ENCODE measurements at regions not wholly inside any gene's neighbourhood (a gene's known extent, or its start where the extent isn't known, plus 50 kb on each side); places are given as distances from the start of the nearest gene placed in this dataset.

- Histone ChIP-seq H3K9me3 (ENCODE audit: insufficient read depth in 2 of 2, low read depth in 1 of 2, low read length in 1 of 2) (peaks cover 0 to under 1% of the 10 kb centered on the region in 2 experiments; a peak in 1 of 4 replicates), H3K27ac (ENCODE audit: low read depth, low read length) (no peak overlapping the region), H3K23me2 (ENCODE audit: low read depth, low read length) (no peaks in the 10 kb centered on the region), H3K4ac (replicated peaks; ENCODE audit: insufficient read length, low read depth, low read length) (no peak overlapping the region), H2BK120ac (replicated peaks; ENCODE audit: low read depth, low read length) (no peak overlapping the region), H3K56ac (replicated peaks; ENCODE audit: insufficient read length, low read depth, low read length) (no peak overlapping the region), H2BK15ac (ENCODE audit: low read length) (no peak overlapping the region), H4K20me1 (replicated peaks in 1 of 2; ENCODE audit: control insufficient read depth in 1 of 2, insufficient read depth in 2 of 2, low read length in 2 of 2) (no peaks in the 10 kb centered on the region), H3K79me1 (ENCODE audit: low read depth, low read length) (no peaks in the 10 kb centered on the region), H4K5ac (ENCODE audit: insufficient read length, low read depth, low read length) (no peak overlapping the region), H3K23ac (ENCODE audit: insufficient read length) (no peak overlapping the region), H4K91ac (replicated peaks; ENCODE audit: insufficient read length, low read length) (no peak overlapping the region), H2BK5ac (ENCODE audit: low read depth, low read length) (no peak overlapping the region), H2AFZ (ENCODE audit: low read length) (no peak overlapping the region), H3K27me3 (replicated peaks in 1 of 4; ENCODE audit: control insufficient read depth in 3 of 4, extremely low read depth in 1 of 4, insufficient read depth in 3 of 4, low read length in 3 of 4) (no peaks in the 10 kb centered on the region), H2BK20ac (ENCODE audit: low read length) (no peak overlapping the region), H3K36me3 (ENCODE audit: control insufficient read depth in 2 of 4, insufficient read depth in 4 of 4, low read length in 3 of 4) (no peaks in the 10 kb centered on the region), H4K8ac (ENCODE audit: extremely low read depth, insufficient read depth, low read length) (no peak overlapping the region), H3K79me2 (ENCODE audit: control insufficient read depth in 1 of 2, insufficient read depth in 2 of 2, low read length in 2 of 2) (no peaks in the 10 kb centered on the region), H3K18ac (ENCODE audit: extremely low read depth, low read length) (no peak overlapping the region), H2BK12ac (ENCODE audit: low read depth, low read length) (no peak overlapping the region), H3K14ac (ENCODE audit: insufficient read length) (no peak overlapping the region), H2AK5ac (ENCODE audit: low read depth, low read length) (no peak overlapping the region), H3K4me1 (replicated peaks in 1 of 4; ENCODE audit: control insufficient read depth in 3 of 4, insufficient read depth in 4 of 4, low read length in 3 of 4) (peaks cover 0 to 6% (median 2%) of the 10 kb centered on the region in 4 experiments; a peak in 3 of 7 replicates), H3K4me3 (ENCODE audit: extremely low read depth in 1 of 4, insufficient read depth in 2 of 4, low read depth in 3 of 4, low read length in 4 of 4) (no peak overlapping the region), H3K4me2 (ENCODE audit: insufficient read depth in 1 of 2, low read depth in 2 of 2, low read length in 2 of 2) (no peak overlapping the region), H3K9ac (replicated peaks in 1 of 4; ENCODE audit: extremely low read depth in 1 of 4, low read depth in 3 of 4, low read length in 3 of 4) (no peak overlapping the region)
- ChIA-PET CTCF (ENCODE audit: partially characterized antibody) (interaction anchor here (0.6 kb wide), 1 partner anchor 74 kb away, joined by 3 read pairs; no protein-coding TSS in a partner anchor), POLR2A (ENCODE audit: partially characterized antibody) (no interaction called here)
- DNase-seq (ENCODE audit: low read depth in 1 of 2, low spot score in 2 of 2) (no peak), FAIRE-seq (no peak)
- WGBS, 2 experiments (ENCODE audit: extremely low coverage in 1 of 2, insufficient coverage in 1 of 2, insufficient read length in 1 of 2, insufficient replicate concordance in 2 of 2, low coverage in 1 of 2, low lambda C conversion rate in 2 of 2, missing lambda C conversion rate in 1 of 2), result 95% methylated on average over 8 of the region's 8 CpGs; no CpG with 5 or more reads in 1 of the 2 experiments
- TF ChIP-seq SIRT6 (IDR thresholded peaks at IDR 0.05; ENCODE audit: low read length), result no peak
- TF ChIP-seq MAFK (IDR thresholded peaks at IDR 0.05; ENCODE audit: low read depth, low read length), result no peak
- TF ChIP-seq ZNF274 (IDR thresholded peaks at IDR 0.05; ENCODE audit: borderline replicate concordance, extremely low read depth, low read length), result no peak
- TF ChIP-seq E2F6 (IDR thresholded peaks at IDR 0.05), result no peak
- no peak for TF ChIP-seq YY1 (IDR thresholded peaks at IDR 0.05; ENCODE audit: low read depth, low read length)
- no peak for TF ChIP-seq USF2 (IDR thresholded peaks at IDR 0.05; ENCODE audit: low read length)
- no peak for TF ChIP-seq MAX (IDR thresholded peaks at IDR 0.05)
- no peak for TF ChIP-seq EZH2 (IDR thresholded peaks at IDR 0.05; ENCODE audit: low read depth, low read length, severe bottlenecking)
- TF ChIP-seq RBBP5 (IDR thresholded peaks at IDR 0.05; ENCODE audit: borderline replicate concordance, low read depth, low read length), result no peak
- no peak for TF ChIP-seq EGR1 (IDR thresholded peaks at IDR 0.05; ENCODE audit: borderline replicate concordance, low read depth, low read length)
- no peak for TF ChIP-seq GABPA (IDR thresholded peaks at IDR 0.05; ENCODE audit: borderline replicate concordance, insufficient read depth, low read length)
- TF ChIP-seq POLR2AphosphoS5 (IDR thresholded peaks at IDR 0.05; ENCODE audit: low read depth, low read length), result no peak
- TF ChIP-seq NRF1 (IDR thresholded peaks at IDR 0.05; ENCODE audit: low read depth, low read length), result no peak
Measured at GRCh38 chr18:29002747-29003146, 825.8 kb upstream of the CDH2 start.
